HG02938 (cell line): ENCODE measurements at regions not wholly inside any gene's neighbourhood (a gene's known extent, or its start where the extent isn't known, plus 50 kb on each side); places are given as distances from the start of the nearest gene placed in this dataset.

Source experiments
- ATAC-seq: cut with Tn5 transposase; IDR thresholded peaks from one replicate; pipeline ENCODE4 v1.9.1; 2021; ENCODE audit warnings: mild to moderate bottlenecking, moderate library complexity; ENCODE audit not compliant: unreplicated experiment

DNA sequence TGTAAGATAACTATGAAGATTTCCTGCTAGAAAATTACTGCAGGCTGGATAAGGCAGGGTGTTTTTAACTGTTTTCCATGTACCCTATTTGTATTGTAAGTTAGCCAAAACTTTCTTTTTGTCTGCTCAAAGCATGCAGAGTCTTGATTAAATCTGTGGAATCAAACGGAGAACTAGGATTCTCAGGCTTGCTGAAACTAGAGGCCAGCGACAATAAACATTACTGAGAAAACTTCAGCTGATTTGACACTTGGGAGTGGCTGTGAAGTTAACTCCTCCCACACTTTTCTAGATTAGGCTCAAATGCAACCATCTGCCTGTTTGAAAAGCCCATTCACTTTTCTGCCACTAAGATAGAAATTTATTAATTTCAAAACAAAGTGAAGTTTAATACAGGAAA is 153.2 kb upstream of the FRMD4B start:
- ATAC-seq, result no peak

DNA sequence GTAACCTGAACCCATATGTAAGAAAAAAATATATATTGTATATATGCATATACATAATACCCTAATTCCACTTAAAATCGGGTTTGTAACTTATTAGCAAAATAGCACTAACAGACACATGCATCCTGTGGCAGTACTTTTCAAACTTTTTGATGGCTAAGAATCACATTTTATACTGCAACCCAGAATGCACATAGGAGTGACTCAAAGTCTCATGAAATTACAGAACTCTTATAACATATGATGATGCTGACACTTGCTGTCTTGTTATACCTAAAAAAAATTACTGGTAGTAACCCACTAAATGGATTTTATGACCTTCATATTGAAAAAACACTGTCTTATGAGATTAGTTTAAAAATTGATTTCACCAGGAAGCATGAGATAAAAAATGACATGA is 152.4 kb upstream of the FRMD4B start:
- no peak for ATAC-seq

DNA sequence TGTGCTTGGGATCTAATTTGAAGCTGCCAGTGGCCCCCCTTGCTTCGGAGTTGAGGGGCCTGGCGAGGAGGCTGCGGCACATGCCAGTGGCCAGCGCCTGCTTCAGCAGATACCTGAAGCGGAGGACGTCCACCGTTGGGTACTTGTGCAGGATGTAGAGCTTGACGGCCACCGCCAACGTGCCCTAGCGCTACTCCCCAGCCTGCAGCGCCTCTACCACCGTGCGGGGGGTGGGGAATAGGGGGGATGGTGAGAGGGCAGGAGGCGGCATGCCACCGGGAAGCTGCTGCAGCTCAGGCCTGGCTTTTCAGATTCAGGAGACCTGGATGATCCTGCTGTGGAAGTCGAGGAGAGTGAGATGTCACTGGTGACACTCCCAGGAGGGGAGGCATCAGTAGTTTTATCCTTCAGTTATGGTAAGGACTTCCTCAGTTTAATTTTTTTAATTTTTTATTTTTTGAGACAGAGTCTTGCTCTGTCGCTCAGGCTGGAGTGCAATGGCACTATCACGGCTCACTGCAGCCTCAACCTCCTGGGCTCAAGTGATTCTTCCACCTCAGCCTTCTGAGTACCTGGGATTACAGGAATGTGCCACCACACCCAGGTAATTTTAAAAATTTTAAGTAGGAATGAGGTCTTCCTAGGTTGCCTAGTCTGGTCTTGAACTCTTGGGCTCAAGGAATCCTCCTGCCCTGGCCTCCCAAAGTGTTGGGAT is 150.6 kb upstream of the FRMD4B start:
- no peak for ATAC-seq

DNA sequence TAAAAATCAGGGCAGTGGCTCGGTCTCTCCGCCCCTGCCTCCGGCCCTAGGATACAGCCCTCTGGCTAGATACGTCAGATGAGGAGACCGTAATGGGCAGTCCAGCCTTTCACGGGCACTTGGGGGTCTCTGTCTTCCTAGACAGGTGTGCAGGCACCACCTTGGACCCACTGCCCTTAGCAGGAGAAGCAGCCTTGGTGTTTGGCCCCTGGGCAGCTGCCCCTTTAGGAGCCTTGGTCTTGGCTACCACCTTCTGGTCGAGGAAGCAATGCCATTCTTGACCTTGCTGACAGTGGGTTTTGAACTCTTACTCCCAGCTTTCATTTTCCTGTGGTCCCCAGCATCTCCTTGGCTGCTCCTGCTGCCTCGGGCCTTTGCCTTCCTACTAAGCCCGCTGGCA is 149.7 kb upstream of the FRMD4B start:
- ATAC-seq, result no peak

DNA sequence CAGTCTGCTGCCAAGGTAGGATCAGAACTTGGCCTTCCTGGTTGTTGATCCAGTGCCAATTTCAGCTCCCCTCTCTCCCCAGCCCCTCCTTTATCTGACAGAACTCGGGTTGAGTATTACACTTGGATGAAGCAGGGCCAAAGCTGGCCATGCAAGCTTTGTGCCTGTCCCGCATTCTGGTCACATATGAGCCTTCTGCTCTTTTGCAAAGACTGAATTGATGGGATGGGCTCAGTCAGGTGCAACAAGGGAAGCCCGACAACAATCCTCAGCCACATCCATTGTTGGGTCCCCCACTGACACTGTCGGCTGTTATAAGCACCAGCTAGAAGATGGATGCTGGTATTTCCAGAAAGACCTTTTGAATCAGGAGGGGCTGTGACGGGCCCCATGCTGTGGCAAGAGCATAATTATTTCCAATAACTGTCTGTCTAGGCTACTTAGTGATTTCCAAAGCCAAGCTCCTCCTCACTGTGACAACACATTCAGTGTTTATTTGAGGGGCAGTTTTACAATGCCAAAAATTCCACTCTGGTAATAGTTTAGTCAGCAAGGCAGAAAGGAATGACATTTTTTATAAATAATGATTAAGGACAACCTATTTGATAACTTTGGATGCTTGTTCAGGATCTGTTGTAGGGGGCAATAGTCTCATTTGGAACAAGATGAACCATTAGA is 146.8 kb upstream of the FRMD4B start:
- no peak for ATAC-seq

DNA sequence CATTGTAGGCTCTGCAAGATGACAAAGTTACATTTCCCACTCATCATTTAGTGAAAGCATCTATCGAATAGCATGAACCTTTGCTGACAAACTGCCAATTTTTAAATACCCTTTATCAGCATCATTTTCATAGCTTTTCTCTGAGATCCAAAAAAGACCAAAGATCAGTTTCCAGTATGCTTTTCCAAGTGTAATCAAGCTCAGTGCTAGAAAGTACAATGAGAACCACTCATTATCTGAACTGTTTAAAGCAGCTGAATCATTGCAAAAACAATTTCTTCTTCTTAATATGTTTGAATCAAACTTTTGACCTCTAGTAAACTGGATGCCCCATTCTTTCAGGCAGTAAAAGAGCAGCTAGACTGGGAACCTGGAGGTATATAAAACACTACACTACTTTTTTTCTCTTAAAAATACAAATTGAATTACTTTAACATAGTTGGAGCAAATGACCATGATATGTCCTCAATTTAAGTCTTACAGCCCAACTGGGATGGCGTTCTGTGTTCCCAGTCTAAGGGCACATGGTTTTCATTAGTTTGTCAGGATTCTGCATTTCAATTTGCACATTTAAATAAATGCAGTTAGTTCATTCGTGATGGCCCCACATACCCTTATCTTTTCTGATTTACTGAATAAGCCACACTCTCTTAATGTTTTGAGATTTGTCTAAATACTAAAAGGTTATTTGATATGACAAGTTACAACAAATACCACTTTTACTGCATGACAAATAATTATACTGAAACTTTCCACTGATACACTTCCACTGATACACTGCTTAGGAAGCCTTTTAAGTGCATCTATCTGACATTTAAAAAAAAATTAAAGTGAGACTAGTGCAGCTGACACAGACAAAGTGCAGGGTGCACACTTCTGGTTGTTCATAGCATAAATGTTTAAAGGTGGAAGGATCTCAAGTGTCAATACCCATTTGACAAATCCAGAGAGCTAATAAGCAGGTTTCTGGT is 146.0 kb upstream of the FRMD4B start:
- ATAC-seq, result no peak

DNA sequence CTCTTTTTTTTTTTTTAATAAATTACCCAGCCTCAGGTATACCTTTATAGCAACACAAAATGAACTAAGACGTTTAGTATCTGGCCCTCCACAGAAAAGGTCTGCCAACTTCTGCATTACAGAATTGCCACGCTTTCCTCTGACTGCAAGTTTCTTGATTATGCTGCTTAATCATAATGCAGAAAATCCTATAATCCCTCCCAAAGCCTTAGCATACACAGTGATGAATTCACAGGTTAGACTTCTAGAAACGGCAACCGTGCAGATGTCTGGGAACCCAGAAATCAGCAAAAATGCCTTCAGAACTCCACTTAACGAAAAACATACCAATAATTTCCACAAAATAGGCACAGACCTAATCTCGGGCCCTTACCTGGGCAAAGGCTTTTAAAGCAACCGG is 144.7 kb upstream of the FRMD4B start:
- ATAC-seq, result no peak

DNA sequence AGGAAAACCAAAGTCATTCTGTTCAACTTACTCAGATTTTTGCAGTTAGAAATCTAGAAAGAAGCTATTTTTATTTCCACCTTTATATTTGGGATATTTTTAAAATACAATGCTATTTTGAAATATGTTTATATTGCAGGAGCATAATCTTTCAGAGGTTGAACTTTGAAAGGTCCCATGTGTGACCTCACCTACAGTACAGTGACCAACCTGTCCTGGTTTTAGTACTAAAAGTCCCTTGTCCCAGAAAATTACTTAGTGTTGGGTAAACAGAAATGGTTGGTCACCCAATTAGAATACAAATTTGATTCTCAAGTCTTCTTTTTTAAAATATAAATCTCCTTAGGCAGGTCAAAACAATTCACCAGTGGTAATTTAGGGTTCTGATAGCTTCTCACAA is 141.6 kb upstream of the FRMD4B start:
- ATAC-seq, result no peak

DNA sequence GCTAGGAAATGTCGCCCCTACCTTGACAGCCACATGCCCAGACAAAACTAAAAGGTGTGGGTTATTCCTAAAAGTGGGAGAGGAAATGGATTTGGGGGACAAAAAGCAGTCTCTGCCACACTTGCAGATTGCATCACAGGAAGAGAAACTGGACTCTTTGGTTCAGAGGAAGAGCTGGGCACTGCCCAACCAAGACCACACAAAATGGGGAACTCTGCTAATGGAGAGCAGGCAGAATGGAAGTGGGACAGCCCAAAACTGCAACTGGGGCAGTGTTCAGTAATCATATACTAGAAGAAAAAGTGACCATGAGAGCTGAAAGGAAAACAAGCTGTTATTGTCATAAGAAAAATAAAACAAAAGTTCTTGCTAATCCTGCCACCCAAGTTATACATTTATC is 138.9 kb upstream of the FRMD4B start:
- no peak for ATAC-seq

DNA sequence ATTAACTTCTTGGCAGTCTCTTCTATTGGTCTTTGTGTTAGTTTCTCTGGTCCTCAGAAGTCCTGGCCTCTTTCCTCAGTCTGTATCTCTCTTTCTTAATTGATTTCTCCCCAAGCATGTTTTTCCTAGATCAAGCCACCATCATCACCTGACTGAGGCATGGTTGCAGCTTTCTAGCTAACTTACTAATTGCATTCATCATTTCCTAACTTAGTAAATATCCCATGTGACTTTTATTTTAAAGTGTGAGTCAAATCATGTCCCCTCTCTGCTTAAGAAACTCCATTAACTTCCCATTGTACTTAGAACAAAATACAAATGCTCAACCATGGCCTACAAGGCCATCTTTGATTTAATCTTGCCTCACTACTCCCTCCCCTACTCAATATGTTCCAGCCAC is 135.4 kb upstream of the FRMD4B start:
- ATAC-seq, result no peak

DNA sequence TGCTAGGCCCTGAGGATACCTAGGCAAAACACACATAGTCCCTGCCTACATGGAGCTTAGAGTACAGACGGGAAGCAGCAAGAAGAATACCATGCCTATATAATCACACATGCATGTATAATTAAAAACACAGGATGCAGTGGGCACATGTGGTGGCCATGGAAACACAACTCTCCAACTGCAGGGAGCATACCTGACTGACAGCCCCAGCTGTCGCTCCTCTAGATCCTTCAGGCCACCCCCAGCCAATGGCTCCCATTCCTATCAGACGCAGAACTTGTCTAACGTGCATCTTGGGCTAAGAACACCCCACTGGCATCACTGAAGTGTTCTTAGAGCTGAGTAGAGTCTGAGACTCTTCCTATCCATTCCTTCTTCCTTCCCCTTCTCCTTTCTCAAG is 125.5 kb upstream of the FRMD4B start:
- no peak for ATAC-seq

DNA sequence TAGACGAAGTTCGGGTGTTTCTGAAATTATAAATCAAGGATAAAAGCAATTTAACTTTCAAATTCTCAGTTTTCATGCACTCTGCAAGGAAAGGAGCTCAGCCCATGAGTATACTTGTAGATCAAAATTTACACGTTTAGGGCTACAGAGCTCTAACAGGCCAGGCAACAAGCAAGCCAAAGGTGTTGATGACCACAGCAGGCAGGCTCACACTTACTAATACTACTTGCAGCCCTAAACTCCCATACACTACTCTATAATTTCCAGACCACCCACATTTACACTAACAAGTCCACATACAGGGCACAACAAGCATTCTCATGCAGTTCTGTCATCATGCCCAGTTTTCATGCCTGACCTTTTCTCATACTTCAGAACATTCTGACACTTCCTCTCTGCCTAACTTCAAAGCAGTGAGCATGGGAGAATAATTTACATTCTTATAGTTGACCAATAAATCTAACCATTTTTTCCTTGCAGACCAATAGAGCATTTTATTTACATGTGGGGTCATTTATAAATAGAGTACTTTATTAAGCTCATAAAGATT is 124.7 kb upstream of the FRMD4B start:
- no peak for ATAC-seq

DNA sequence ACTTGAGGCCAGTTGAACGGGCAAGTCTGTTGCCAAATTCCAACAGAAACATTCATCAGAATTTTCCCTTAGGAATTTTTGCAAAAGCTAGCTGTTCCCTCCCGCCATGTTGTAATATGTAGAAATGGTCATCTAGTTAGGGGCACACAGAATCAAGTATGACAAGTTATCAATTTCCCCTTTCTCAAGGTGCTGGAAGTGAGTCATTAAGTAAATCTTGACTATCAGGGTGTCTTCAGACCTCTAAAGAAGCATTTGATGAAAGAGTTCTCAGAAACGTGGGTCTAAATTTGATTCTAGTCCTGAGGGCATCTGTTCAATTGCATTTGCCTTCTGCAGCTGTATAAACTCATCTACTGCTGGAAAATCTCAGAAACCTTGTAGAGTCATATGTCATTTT is 123.4 kb upstream of the FRMD4B start:
- no peak for ATAC-seq

DNA sequence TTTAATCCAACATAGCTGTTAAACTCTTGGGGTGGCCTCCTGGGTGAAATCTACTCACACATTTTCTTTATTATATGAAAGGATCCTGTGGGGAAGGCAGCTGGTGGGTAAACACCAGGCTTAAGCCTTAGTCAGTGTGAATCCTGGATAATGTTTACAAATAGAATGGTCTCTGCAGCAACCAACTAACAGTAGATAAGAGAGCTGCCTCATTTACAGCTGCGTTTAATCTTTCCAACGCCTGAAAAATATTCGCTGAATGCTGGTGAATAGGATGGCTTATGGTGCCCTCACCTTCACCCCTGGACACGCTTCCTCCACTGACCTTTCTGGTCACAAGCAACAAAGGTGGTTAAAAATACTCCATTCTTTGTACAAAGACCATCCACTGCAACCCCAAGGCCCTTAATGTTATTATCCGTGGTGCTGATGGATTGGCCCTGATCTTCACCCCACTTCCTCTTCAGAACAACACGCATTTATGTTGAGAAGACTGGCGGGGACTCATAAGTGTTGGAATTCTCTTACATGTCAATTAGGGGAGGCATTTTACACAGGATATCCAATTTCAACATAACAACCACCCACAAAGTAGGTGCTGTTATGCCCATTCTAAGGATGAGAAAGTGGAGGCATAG is 120.0 kb upstream of the FRMD4B start:
- ATAC-seq, result no peak

DNA sequence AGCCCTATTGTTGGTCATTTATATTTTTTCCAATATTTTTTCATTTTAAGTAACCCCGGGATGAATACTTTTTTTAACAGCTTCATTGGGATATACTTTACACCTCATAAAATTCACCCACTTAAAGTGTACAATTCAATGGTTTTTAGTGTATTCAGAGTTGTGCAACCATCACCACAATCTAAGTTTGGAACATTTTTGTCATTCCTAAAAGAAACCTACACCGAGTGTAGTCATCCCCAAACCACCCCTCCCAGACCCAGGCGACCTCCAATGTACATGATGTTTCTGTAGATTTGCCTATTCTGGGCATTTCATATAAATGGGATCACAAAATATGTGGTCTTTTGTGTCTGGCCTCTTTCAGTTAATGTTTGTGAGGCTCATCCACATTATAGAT is 118.3 kb upstream of the FRMD4B start:
- ATAC-seq, result no peak

DNA sequence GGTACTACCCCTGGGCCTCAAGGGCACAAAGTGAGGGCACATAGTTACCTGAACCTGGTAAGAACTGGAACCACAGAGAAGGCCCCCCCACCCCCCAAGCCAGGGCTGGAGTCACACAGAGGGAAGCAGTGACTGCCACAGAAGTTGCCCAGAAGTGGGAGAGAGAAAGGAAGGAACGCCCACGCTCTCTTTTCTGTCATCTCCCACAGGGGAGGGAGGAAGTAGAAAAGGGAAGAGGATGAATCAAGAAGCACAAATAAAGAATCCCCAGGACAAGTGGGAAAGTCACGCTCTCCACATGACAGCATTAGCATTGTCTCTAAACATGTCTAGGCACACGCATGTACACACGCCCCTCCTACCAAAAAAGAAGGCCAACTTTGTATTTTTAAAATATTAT is 114.7 kb upstream of the FRMD4B start:
- no peak for ATAC-seq

DNA sequence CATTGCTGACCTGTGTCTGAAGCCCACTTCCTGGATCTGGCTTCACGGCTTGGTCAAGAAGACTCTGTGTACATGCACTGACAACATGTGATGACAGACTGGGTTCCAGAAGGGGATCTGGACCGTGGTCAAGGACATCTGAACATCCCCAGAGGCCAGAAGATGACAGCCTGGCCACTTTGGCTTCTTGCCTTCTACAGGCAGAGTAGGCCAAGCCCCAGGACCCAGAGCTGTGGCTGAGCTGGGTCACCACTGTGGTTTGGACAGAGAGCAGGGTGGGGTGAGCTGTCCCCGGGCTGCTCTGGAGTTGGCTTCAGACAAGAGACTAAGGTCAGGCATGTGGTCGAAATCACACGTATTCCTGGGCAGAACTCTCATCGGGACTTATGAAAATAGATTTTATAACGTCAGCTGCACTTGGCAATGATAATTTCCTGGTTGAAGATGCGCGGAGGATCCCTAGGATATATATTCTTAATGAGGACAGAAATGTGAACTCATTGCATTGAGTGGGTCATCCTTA is 114.1 kb upstream of the FRMD4B start:
- ATAC-seq, result no peak

DNA sequence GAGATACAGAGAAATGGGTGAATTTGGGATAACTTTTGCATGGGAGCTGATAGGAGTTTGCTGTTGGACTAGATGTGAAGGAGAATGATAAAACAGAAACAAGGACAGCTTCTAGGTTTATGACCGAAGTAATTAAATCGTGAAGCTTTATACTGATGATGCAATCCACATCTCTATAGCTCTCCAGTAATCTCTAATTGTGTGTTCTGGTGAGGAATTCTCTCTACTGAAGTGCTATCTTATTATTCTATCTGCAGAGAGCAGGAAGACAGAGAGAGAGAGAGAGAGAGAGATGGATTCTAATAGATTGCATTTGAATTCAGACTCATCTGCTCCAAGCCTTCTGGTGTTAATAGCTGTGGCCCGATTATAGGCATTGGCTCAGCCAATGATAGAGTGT is 113.5 kb upstream of the FRMD4B start:
- ATAC-seq, result no peak

DNA sequence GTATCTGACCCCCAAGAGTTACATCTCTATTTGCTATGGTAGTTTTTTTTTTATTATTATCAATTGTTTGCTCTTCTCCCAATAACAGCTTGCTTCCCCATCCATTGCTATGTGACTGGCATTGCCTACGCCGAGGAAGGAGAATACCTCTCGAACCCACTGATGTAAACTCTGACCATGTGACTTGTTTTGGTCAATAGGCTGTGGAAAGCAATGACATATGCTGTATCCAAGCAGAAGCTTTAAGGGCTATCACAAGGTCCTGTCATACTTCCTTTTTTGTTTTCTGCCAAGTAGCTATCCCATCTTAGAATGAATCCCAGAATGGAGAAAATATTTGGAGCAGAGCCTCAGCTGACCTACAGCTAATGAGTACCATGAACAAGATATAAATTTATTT is 111.0 kb upstream of the FRMD4B start:
- ATAC-seq, result no peak

DNA sequence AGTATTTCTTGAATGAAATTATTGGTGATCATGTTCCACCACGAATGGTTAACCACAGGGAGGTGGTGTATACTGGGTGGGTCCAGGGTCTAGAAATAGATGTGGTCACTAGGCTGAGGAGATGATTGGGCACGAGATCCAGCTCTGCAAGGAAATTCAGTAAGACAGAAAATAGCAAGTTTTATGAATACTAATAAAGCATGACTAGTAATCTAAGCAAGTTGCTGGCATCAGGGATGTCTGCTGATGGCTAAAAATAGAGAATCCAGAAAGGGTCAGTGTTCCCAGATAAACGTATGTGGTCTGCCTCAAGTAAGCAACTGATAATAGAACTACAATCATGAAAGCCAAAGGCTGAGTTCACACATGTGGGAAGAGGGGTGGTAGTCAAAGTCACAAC is 108.3 kb upstream of the FRMD4B start:
- no peak for ATAC-seq

DNA sequence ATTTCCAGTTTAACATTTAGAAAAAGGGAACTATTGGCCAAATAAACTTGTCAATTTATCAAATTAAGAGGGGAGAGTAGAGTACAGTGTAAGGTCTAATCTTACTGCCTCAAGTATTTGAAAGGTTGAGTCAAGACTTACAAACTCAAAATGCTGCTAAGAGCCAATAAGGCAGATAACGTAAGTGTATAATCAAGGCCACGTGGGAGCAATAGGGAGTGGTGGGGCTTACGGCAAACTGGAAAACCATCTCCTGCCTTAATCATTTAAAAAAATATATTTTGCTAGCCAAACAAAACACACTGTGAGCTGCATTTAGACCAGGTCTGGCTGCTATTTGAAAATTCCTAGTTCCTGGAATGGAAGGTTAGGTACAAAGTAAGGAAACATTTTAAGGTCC is 107.3 kb upstream of the FRMD4B start:
- ATAC-seq, result no peak
